Mammary epithelial cell (primary cell): ENCODE measurements at regions not wholly inside any gene's neighbourhood (a gene's known extent, or its start where the extent isn't known, plus 50 kb on each side); places are given as distances from the start of the nearest gene placed in this dataset.

ENCODE experiments used
- EZH2 ChIP-seq: IDR thresholded peaks from 2 replicates; pipeline ENCODE4 v1.6.1; 2012; ENCODE audit warnings: low read length, inconsistent platforms, borderline replicate concordance
- TF ChIP-seq, protein P1 (sequence below), 2 donors: IDR thresholded peaks in 1 of 2; conservative IDR thresholded peaks in 1 of 2; 2 replicates each; pipeline ENCODE4 v1.5.1; 2011 to 2012; ENCODE audit warnings: inconsistent platforms in 2 of 2, low read length in 2 of 2, mild to moderate bottlenecking in 2 of 2, control low read depth in 1 of 2, low read depth in 1 of 2; ENCODE audit not compliant: insufficient read depth in 1 of 2; ENCODE audit errors: extremely low read depth in 1 of 2

GRCh38 chr9:26413611-26414010 is 479.0 kb downstream of the CAAP1 start:
- TF ChIP-seq, protein P1, sequence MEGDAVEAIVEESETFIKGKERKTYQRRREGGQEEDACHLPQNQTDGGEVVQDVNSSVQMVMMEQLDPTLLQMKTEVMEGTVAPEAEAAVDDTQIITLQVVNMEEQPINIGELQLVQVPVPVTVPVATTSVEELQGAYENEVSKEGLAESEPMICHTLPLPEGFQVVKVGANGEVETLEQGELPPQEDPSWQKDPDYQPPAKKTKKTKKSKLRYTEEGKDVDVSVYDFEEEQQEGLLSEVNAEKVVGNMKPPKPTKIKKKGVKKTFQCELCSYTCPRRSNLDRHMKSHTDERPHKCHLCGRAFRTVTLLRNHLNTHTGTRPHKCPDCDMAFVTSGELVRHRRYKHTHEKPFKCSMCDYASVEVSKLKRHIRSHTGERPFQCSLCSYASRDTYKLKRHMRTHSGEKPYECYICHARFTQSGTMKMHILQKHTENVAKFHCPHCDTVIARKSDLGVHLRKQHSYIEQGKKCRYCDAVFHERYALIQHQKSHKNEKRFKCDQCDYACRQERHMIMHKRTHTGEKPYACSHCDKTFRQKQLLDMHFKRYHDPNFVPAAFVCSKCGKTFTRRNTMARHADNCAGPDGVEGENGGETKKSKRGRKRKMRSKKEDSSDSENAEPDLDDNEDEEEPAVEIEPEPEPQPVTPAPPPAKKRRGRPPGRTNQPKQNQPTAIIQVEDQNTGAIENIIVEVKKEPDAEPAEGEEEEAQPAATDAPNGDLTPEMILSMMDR (conservative IDR thresholded peaks at IDR 0.05 in 1 of 2, IDR thresholded peaks at IDR 0.05 in 1 of 2; ENCODE audit: extremely low read depth in 1 of 2, insufficient read depth in 1 of 2, low read depth in 1 of 2, low read length in 2 of 2): no peak
- TF ChIP-seq EZH2: no peak
